Activated T-cell treated with anti-CD3 and anti-CD28 coated beads for 24 hours (primary cell): ENCODE measurements at regions not wholly inside any gene's neighbourhood (a gene's known extent, or its start where the extent isn't known, plus 50 kb on each side); places are given as distances from the start of the nearest gene placed in this dataset.
"Not testable (repeated sequence)": the region's sequence is repeated elsewhere in the genome, so short reads cannot be mapped to it uniquely, and the experiment has no call there.

Experiments
- DNase-seq: peaks from one replicate; pipeline ENCODE4 v3.0.0-alpha.2; 2020; ENCODE audit warnings: low read depth

GRCh38 chr9:86575137-86575536 lies 220.9 kb upstream of the TUT7 start:
- DNase-seq = no peak

- no peak for DNase-seq
These were observed 219.7 kb upstream of the TUT7 start for GRCh38 chr9:86573886-86574285.

- DNase-seq = no peak
These were observed 218.7 kb upstream of the TUT7 start for GRCh38 chr9:86572904-86573303.

- DNase-seq = not testable (repeated sequence)
These were observed 211.4 kb upstream of the TUT7 start for GRCh38 chr9:86565603-86566002.

GRCh38 chr9:86563936-86564335 lies 209.7 kb upstream of the TUT7 start:
- no peak for DNase-seq

GRCh38 chr9:86563350-86563749 lies 209.1 kb upstream of the TUT7 start:
- no peak for DNase-seq

- no peak for DNase-seq
These were observed 208.5 kb upstream of the TUT7 start for GRCh38 chr9:86562691-86563090.

- DNase-seq = no peak
These were observed 203.7 kb upstream of the TUT7 start for GRCh38 chr9:86557918-86558317.

GRCh38 chr9:86557063-86557766 lies 203.0 kb upstream of the TUT7 start:
- no peak for DNase-seq

GRCh38 chr9:86555661-86556060 lies 201.5 kb upstream of the TUT7 start:
- no peak for DNase-seq

GRCh38 chr9:86550401-86550800 lies 196.2 kb upstream of the TUT7 start:
- DNase-seq = no peak

GRCh38 chr9:86549920-86550319 lies 195.7 kb upstream of the TUT7 start:
- DNase-seq = no peak

- DNase-seq = no peak
These were observed 195.2 kb upstream of the TUT7 start for GRCh38 chr9:86549401-86549811.

- DNase-seq = no peak
These were observed 194.0 kb upstream of the TUT7 start for GRCh38 chr9:86548220-86548619.

- DNase-seq = no peak
These were observed 193.4 kb upstream of the TUT7 start for GRCh38 chr9:86547571-86547970.

GRCh38 chr9:86546712-86547111 lies 192.5 kb upstream of the TUT7 start:
- no peak for DNase-seq

- DNase-seq = no peak
These were observed 190.9 kb upstream of the TUT7 start for GRCh38 chr9:86545090-86545489.

GRCh38 chr9:86541014-86541570 lies 186.9 kb upstream of the TUT7 start:
- DNase-seq = no peak

- DNase-seq = no peak
These were observed 181.3 kb upstream of the TUT7 start for GRCh38 chr9:86535406-86535915.

GRCh38 chr9:86534572-86535258 lies 180.5 kb upstream of the TUT7 start:
- DNase-seq = no peak

GRCh38 chr9:86531971-86532640 lies 177.9 kb upstream of the TUT7 start:
- DNase-seq = no peak

GRCh38 chr9:86531273-86531970 lies 177.2 kb upstream of the TUT7 start:
- no peak for DNase-seq
